ENCODE measurements at regions not wholly inside any gene's neighbourhood (a gene's known extent, or its start where the extent isn't known, plus 50 kb on each side); places are given as distances from the start of the nearest gene placed in this dataset.

GRCh38 chr2:81242501-81242900, 937.9 kb upstream of the LRRTM1 start:
- Histone ChIP-seq H3K9me3 (ENCODE audit: control insufficient read depth in 2 of 2, insufficient read depth in 1 of 2, low read depth in 1 of 2, low read length in 1 of 2) (no peaks in the 10 kb centered on the region), H3K4me3 (ENCODE audit: low read depth in 1 of 2, low read length in 2 of 2) (no peak overlapping the region), H3K27ac (ENCODE audit: low read depth in 2 of 2, low read length in 1 of 2) (no peak overlapping the region), H3K4me1 (ENCODE audit: control insufficient read depth in 2 of 2, insufficient read depth in 2 of 2, low read length in 1 of 2) (no peaks in the 10 kb centered on the region), H3K27me3 (ENCODE audit: control insufficient read depth in 1 of 2, insufficient read depth in 2 of 2, low read length in 2 of 2) (no peaks in the 10 kb centered on the region), H3K36me3 (ENCODE audit: control insufficient read depth in 2 of 2, insufficient read depth in 2 of 2, low read length in 1 of 2) (no peaks in the 10 kb centered on the region)
- WGBS, 2 donors, result 44 to 57% methylated on average over 2 of the region's 2 CpGs

DNA sequence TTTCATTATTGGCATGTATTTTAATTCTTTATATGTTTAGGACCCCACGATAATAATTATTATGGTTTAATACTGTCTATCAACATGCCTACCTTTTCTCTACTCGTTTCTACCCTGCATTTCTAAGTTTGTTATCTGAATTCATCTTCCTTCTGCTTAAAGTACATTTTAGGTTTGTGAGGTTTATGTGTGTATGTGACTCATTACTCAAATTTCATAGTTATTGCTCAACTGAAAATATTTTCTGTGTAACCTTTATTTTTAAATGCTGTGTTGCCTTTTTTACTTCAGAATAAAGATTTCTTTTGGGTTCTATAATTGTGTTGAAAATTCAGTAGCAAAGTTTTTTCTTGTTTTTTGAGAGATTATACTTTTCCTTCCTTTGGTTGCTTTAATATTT, 933.9 kb upstream of the LRRTM1 start:
- no peaks in the 10 kb centered on the region for H3K27me3 ChIP-seq (ENCODE audit: control insufficient read depth in 1 of 2, insufficient read depth in 2 of 2, low read length in 2 of 2)
- no peak overlapping the region for H3K27ac ChIP-seq (ENCODE audit: low read depth in 2 of 2, low read length in 1 of 2)
- H3K9me3 ChIP-seq (ENCODE audit: control insufficient read depth in 2 of 2, insufficient read depth in 1 of 2, low read depth in 1 of 2, low read length in 1 of 2), result no peaks in the 10 kb centered on the region
- 57% methylated on average over 2 of the region's 2 CpGs for WGBS, 2 donors
- no peak overlapping the region for H3K4me3 ChIP-seq (ENCODE audit: low read depth in 1 of 2, low read length in 2 of 2)
- no peaks in the 10 kb centered on the region for H3K36me3 ChIP-seq (ENCODE audit: control insufficient read depth in 2 of 2, insufficient read depth in 2 of 2, low read length in 1 of 2)
- H3K4me1 ChIP-seq (ENCODE audit: control insufficient read depth in 2 of 2, insufficient read depth in 2 of 2, low read length in 1 of 2), result no peaks in the 10 kb centered on the region

DNA sequence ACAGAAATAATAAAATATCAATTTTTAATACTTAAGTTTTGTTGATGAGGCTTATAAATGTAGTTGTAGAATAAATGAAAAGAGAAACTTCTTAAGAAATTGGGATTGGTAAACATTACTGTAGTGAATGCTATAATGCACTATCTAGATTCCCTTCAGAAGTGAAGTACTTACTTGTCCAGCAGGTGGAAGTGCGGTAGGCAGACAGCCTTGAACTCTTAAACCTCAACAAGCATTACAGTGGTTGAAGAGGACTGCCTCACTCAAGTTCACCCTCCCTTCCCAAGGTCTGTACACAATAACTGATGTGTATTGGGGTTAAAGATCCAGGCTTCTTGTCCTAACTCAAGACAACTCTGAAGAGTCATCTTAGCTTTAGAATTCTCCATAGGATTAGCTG, 931.0 kb upstream of the LRRTM1 start:
- Histone ChIP-seq H3K36me3 (ENCODE audit: control insufficient read depth in 2 of 2, insufficient read depth in 2 of 2, low read length in 1 of 2) (no peaks in the 10 kb centered on the region), H3K4me3 (ENCODE audit: low read depth in 1 of 2, low read length in 2 of 2) (no peak overlapping the region), H3K27ac (ENCODE audit: low read depth in 2 of 2, low read length in 1 of 2) (no peak overlapping the region), H3K4me1 (ENCODE audit: control insufficient read depth in 2 of 2, insufficient read depth in 2 of 2, low read length in 1 of 2) (no peaks in the 10 kb centered on the region), H3K27me3 (ENCODE audit: control insufficient read depth in 1 of 2, insufficient read depth in 2 of 2, low read length in 2 of 2) (no peaks in the 10 kb centered on the region), H3K9me3 (ENCODE audit: control insufficient read depth in 2 of 2, insufficient read depth in 1 of 2, low read depth in 1 of 2, low read length in 1 of 2) (no peaks in the 10 kb centered on the region)
- 86 to 89% methylated on average over 1 of the region's 1 CpG for WGBS, 2 donors

GRCh38 chr2:81234711-81235110, 930.2 kb upstream of the LRRTM1 start:
- WGBS, 2 donors, result 56 to 58% methylated on average over 1 of the region's 1 CpG
- H3K27ac ChIP-seq (ENCODE audit: low read depth in 2 of 2, low read length in 1 of 2), result no peak overlapping the region

GRCh38 chr2:81225756-81226155, 921.2 kb upstream of the LRRTM1 start:
- WGBS, 2 donors, result 50 to 54% methylated on average over 4 of the region's 4 CpGs
- Histone ChIP-seq H3K4me3 (ENCODE audit: low read depth in 1 of 2, low read length in 2 of 2) (no peak overlapping the region), H3K4me1 (ENCODE audit: control insufficient read depth in 2 of 2, insufficient read depth in 2 of 2, low read length in 1 of 2) (no peaks in the 10 kb centered on the region), H3K27ac (ENCODE audit: low read depth in 2 of 2, low read length in 1 of 2) (no peak overlapping the region), H3K27me3 (ENCODE audit: control insufficient read depth in 1 of 2, insufficient read depth in 2 of 2, low read length in 2 of 2) (no peaks in the 10 kb centered on the region), H3K36me3 (ENCODE audit: control insufficient read depth in 2 of 2, insufficient read depth in 2 of 2, low read length in 1 of 2) (no peaks in the 10 kb centered on the region), H3K9me3 (ENCODE audit: control insufficient read depth in 2 of 2, insufficient read depth in 1 of 2, low read depth in 1 of 2, low read length in 1 of 2) (no peaks in the 10 kb centered on the region)

More at GRCh38 chr2:81234711-81235110, 930.2 kb upstream of the LRRTM1 start:
- Histone ChIP-seq H3K4me3 (ENCODE audit: low read depth in 1 of 2, low read length in 2 of 2) (no peak overlapping the region), H3K9me3 (ENCODE audit: control insufficient read depth in 2 of 2, insufficient read depth in 1 of 2, low read depth in 1 of 2, low read length in 1 of 2) (no peaks in the 10 kb centered on the region), H3K27me3 (ENCODE audit: control insufficient read depth in 1 of 2, insufficient read depth in 2 of 2, low read length in 2 of 2) (no peaks in the 10 kb centered on the region), H3K36me3 (ENCODE audit: control insufficient read depth in 2 of 2, insufficient read depth in 2 of 2, low read length in 1 of 2) (no peaks in the 10 kb centered on the region), H3K4me1 (ENCODE audit: control insufficient read depth in 2 of 2, insufficient read depth in 2 of 2, low read length in 1 of 2) (no peaks in the 10 kb centered on the region)

DNA sequence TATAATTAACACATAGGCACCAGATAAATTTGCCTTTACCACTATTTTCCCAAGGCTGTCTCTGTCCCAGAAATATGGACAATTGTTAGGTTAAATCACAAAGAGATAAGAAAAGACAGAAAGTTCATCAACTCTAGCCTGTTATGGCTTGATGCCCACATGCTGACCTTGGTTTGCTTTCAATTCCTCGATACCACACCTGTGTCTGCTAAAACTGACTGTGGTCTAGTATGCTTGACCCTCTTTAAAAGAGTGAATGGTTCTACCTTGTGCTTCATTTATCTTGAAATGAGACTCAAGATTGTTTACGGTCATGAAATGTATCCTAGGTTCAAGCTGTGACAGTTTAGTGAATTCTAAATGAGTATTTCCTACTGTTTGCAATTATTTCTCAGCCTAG, 909.0 kb upstream of the LRRTM1 start:
- Histone ChIP-seq H3K36me3 (ENCODE audit: control insufficient read depth in 2 of 2, insufficient read depth in 2 of 2, low read length in 1 of 2) (no peaks in the 10 kb centered on the region), H3K9me3 (ENCODE audit: control insufficient read depth in 2 of 2, insufficient read depth in 1 of 2, low read depth in 1 of 2, low read length in 1 of 2) (no peaks in the 10 kb centered on the region), H3K27ac (ENCODE audit: low read depth in 2 of 2, low read length in 1 of 2) (no peak overlapping the region), H3K4me3 (ENCODE audit: low read depth in 1 of 2, low read length in 2 of 2) (no peak overlapping the region), H3K4me1 (ENCODE audit: control insufficient read depth in 2 of 2, insufficient read depth in 2 of 2, low read length in 1 of 2) (no peaks in the 10 kb centered on the region), H3K27me3 (ENCODE audit: control insufficient read depth in 1 of 2, insufficient read depth in 2 of 2, low read length in 2 of 2) (no peaks in the 10 kb centered on the region)
- 68 to 76% methylated on average over 2 of the region's 2 CpGs for WGBS, 2 donors

DNA sequence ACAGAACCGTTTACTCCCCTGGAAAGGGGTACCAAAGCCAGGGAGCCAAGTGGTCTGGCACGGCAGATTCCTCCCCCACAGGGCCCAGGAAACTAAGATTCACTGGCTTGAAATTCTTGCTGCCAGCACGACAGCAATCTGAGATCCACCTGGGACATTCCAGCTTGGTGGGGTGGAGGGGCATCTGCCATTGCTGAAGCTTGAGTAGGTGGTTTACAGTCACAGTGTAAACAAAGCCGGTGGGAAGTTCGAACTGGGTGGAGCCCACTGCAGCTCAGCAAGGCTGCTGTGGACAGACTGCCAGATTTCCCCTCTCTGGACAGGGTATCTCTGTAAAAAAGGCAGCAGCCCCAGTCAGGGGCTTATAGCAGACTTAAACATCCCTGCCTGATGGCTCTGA, 901.7 kb upstream of the LRRTM1 start:
- 59 to 67% methylated on average over 5 of the region's 5 CpGs for WGBS, 2 donors
- Histone ChIP-seq H3K4me1 (ENCODE audit: control insufficient read depth in 2 of 2, insufficient read depth in 2 of 2, low read length in 1 of 2) (no peaks in the 10 kb centered on the region), H3K36me3 (ENCODE audit: control insufficient read depth in 2 of 2, insufficient read depth in 2 of 2, low read length in 1 of 2) (no peaks in the 10 kb centered on the region), H3K27me3 (ENCODE audit: control insufficient read depth in 1 of 2, insufficient read depth in 2 of 2, low read length in 2 of 2) (no peaks in the 10 kb centered on the region), H3K9me3 (ENCODE audit: control insufficient read depth in 2 of 2, insufficient read depth in 1 of 2, low read depth in 1 of 2, low read length in 1 of 2) (peaks cover 2 to 5% of the 10 kb centered on the region in 2 donors), H3K27ac (ENCODE audit: low read depth in 2 of 2, low read length in 1 of 2) (no peak overlapping the region), H3K4me3 (ENCODE audit: low read depth in 1 of 2, low read length in 2 of 2) (no peak overlapping the region)

DNA sequence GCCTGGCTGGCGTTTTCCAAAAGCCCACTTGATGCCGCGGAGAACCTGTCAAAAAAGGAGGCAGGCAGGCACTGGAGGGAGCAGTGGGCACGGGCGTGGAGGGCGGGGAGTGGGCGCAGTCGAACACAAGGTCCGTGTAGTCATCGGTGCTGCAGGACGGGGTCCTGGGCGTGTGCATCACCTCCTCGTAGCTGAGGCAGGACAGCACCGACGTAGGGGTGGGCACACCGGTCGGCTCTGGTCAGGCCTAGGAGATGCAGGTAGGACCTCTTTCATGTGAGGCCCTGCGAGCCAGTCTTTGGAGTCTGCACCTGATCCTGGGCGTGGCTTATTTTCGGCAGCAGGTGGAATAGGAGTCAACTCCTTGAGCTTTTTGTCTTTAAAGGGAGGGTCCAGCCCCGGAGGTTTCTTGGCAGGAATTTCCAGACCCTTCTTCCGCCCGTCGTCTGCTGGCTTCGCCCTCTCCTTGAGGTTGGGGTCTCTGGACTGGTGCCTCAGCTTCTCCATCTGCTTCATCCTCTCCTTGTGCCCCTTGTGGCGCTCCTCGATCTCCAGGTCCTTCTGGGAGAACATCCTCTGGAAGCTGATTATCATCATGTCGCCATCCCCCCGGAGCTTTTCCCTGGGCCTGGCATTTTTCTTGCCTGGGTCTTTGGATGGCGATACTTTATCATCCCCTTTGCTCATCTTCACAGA, 892.5 kb upstream of the LRRTM1 start:
- Histone ChIP-seq H3K9me3 (ENCODE audit: control insufficient read depth in 2 of 2, insufficient read depth in 1 of 2, low read depth in 1 of 2, low read length in 1 of 2) (peaks cover 12 to 23% of the 10 kb centered on the region in 2 donors), H3K4me1 (ENCODE audit: control insufficient read depth in 2 of 2, insufficient read depth in 2 of 2, low read length in 1 of 2) (no peaks in the 10 kb centered on the region), H3K4me3 (ENCODE audit: low read depth in 1 of 2, low read length in 2 of 2) (no peak overlapping the region), H3K27me3 (ENCODE audit: control insufficient read depth in 1 of 2, insufficient read depth in 2 of 2, low read length in 2 of 2) (no peaks in the 10 kb centered on the region), H3K27ac (ENCODE audit: low read depth in 2 of 2, low read length in 1 of 2) (no peak overlapping the region), H3K36me3 (ENCODE audit: control insufficient read depth in 2 of 2, insufficient read depth in 2 of 2, low read length in 1 of 2) (no peaks in the 10 kb centered on the region)
- 93 to 95% methylated on average over 30 of the region's 30 CpGs for WGBS, 2 donors

DNA sequence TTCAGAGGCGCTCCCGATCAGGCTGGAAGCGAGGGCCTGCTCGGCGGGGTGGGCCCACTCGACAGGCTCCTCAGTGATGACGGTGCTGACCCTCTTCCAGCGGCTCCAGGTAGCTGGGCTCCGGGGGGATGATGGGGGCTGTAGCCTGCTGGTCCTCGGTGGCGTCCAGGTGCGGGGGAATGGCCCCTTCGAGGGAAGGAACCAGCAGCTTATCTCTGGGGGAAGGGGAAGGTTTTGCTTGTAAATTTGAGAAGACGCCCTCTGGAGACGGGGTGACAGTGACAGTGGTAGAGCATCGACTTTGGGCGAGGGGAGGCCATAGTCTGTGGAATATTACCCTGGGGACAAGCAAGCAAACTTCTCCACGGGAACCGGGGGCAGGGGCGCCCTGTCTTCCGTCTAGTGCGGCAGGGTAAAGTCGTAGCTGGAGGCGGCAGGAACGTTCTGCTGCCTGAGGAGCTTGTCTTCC, 891.9 kb upstream of the LRRTM1 start:
- WGBS, 2 donors, result 93 to 94% methylated on average over 25 of the region's 25 CpGs
- H3K27ac ChIP-seq (ENCODE audit: low read depth in 2 of 2, low read length in 1 of 2), result no peak overlapping the region
- no peaks in the 10 kb centered on the region for H3K36me3 ChIP-seq (ENCODE audit: control insufficient read depth in 2 of 2, insufficient read depth in 2 of 2, low read length in 1 of 2)
- no peak overlapping the region for H3K4me3 ChIP-seq (ENCODE audit: low read depth in 1 of 2, low read length in 2 of 2)
- H3K4me1 ChIP-seq (ENCODE audit: control insufficient read depth in 2 of 2, insufficient read depth in 2 of 2, low read length in 1 of 2), result no peaks in the 10 kb centered on the region
- H3K9me3 ChIP-seq (ENCODE audit: control insufficient read depth in 2 of 2, insufficient read depth in 1 of 2, low read depth in 1 of 2, low read length in 1 of 2), result peaks cover 12 to 23% of the 10 kb centered on the region in 2 donors
- no peaks in the 10 kb centered on the region for H3K27me3 ChIP-seq (ENCODE audit: control insufficient read depth in 1 of 2, insufficient read depth in 2 of 2, low read length in 2 of 2)

DNA sequence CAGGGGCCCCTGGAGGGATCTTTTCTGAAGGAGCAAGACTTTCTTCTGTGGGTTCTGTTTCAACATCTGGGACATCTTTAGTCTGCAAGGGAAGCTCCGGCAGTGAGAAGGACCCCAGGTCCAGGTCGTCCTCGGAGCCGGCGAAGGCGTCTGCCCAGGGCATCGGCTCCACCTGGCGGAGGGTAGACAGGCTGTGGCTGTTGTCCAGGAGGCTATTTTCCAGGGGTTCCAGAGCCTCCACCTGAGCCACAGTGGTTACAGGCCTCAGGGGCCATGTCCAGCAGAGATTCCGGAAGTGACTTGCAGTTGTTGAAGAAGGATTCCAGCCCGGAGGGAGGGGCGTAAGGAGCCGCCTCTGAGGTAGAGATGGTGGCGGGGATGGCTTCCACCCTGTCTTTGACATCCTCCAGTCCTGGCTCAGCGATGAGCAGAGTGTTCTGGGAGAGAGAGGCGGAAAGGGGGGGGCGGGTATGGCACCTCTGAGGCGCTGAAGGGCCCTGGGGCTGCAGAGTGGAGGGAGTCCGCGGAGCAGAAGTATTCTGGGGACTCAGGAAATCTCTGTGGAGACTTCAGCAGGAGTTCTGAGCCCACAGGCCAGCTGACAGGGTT, 891.3 kb upstream of the LRRTM1 start:
- Histone ChIP-seq H3K4me1 (ENCODE audit: control insufficient read depth in 2 of 2, insufficient read depth in 2 of 2, low read length in 1 of 2) (no peaks in the 10 kb centered on the region), H3K4me3 (ENCODE audit: low read depth in 1 of 2, low read length in 2 of 2) (no peak overlapping the region), H3K27me3 (ENCODE audit: control insufficient read depth in 1 of 2, insufficient read depth in 2 of 2, low read length in 2 of 2) (no peaks in the 10 kb centered on the region), H3K9me3 (ENCODE audit: control insufficient read depth in 2 of 2, insufficient read depth in 1 of 2, low read depth in 1 of 2, low read length in 1 of 2) (peaks cover 12 to 23% of the 10 kb centered on the region in 2 donors), H3K36me3 (ENCODE audit: control insufficient read depth in 2 of 2, insufficient read depth in 2 of 2, low read length in 1 of 2) (no peaks in the 10 kb centered on the region), H3K27ac (ENCODE audit: low read depth in 2 of 2, low read length in 1 of 2) (no peak overlapping the region)
- WGBS, 2 donors, result 94% methylated on average over 19 of the region's 19 CpGs

Measured in esophagus (tissue), 2 donors.